SU-DHL-6 (cell line): ENCODE measurements at regions not wholly inside any gene's neighbourhood (a gene's known extent, or its start where the extent isn't known, plus 50 kb on each side); places are given as distances from the start of the nearest gene placed in this dataset.

Source experiments
- H2AFZ ChIP-seq: fragments of 200-600 bp; sonication (generic); 2 replicates; pipeline ENCODE4 v1.6.1; 2014; ENCODE audit warnings: low read depth, mild to moderate bottlenecking, moderate library complexity, mixed read lengths, antibody characterized with exemption, low read length; ENCODE audit not compliant: severe bottlenecking
- H3F3A ChIP-seq: fragments of 200-600 bp; shearing (Covaris generic); 2 replicates; pipeline ENCODE4 v1.6.0; 2016; ENCODE audit warnings: antibody characterized with exemption, mild to moderate bottlenecking; ENCODE audit not compliant: insufficient read depth
- H3K27ac ChIP-seq: fragments of 200-600 bp; sonication (generic); 2 replicates; pipeline ENCODE4 v1.5.1; 2016; ENCODE audit warnings: low read depth, mild to moderate bottlenecking, low read length, moderate library complexity, mixed read lengths
- H3K27me3 ChIP-seq: fragments of 200-600 bp; sonication (generic), shearing (Covaris generic); 2 replicates; pipeline ENCODE4 v1.6.0; 2014; ENCODE audit warnings: mild to moderate bottlenecking, low read length
- H3K36me3 ChIP-seq: fragments of 200-600 bp; sonication (generic); 2 replicates; pipeline ENCODE4 v1.6.1; 2014; ENCODE audit warnings: mild to moderate bottlenecking, low read length, mixed read lengths
- H3K4me2 ChIP-seq: fragments of 300-600, 200-600 bp; shearing (Covaris generic), sonication (generic); 2 replicates; pipeline ENCODE4 v1.6.0; 2014; ENCODE audit warnings: low read length, low read depth, mild to moderate bottlenecking; ENCODE audit not compliant: poor library complexity, severe bottlenecking
- H3K4me3 ChIP-seq: fragments of 200-600 bp; sonication (generic); 2 replicates; pipeline ENCODE4 v1.5.1; 2014; ENCODE audit warnings: antibody characterized with exemption, low read length, mild to moderate bottlenecking, mixed read lengths; ENCODE audit not compliant: insufficient read depth, poor library complexity, severe bottlenecking
- H3K79me2 ChIP-seq: fragments of 200-600 bp; sonication (generic); 2 replicates; pipeline ENCODE4 v1.6.1; 2014; ENCODE audit warnings: mild to moderate bottlenecking, low read length, moderate library complexity; ENCODE audit not compliant: insufficient read depth
- H3K9ac ChIP-seq: fragments of 200-600 bp; sonication (generic); 2 replicates; pipeline ENCODE4 v1.7.0; 2014; ENCODE audit warnings: mild to moderate bottlenecking, low read length
- H3K9me2 ChIP-seq: fragments of 200-600 bp; sonication (generic); replicated peaks from 2 replicates; pipeline ENCODE4 v1.6.1; 2014; ENCODE audit warnings: low read length; ENCODE audit not compliant: insufficient read depth
- H3K9me3 ChIP-seq: fragments of 200-600 bp; sonication (generic); 2 replicates; pipeline ENCODE4 v1.6.1; 2014; ENCODE audit warnings: low read length, mixed read lengths; ENCODE audit not compliant: insufficient read depth
- H4K20me1 ChIP-seq: fragments of 200-600 bp; sonication (generic); 2 replicates; pipeline ENCODE4 v1.6.1; 2014; ENCODE audit warnings: low read depth, mild to moderate bottlenecking, antibody characterized with exemption, low read length, moderate library complexity, mixed read lengths
- EZH2phosphoT487 ChIP-seq: fragments of 200-600 bp; sonication (generic), shearing (Covaris generic); conservative IDR thresholded peaks from 2 replicates; pipeline ENCODE4 v1.6.1; 2018; ENCODE audit warnings: mild to moderate bottlenecking, antibody characterized with exemption, low read length, moderate library complexity, mixed read lengths
- TF ChIP-seq, protein P1 (sequence below): fragments of 200-600 bp; sonication (generic); IDR thresholded peaks from one replicate; pipeline ENCODE4 v1.5.1; 2017; ENCODE audit warnings: antibody characterized with exemption, mild to moderate bottlenecking, low read length, moderate library complexity; ENCODE audit not compliant: insufficient read depth, poor library complexity, severe bottlenecking

DNA sequence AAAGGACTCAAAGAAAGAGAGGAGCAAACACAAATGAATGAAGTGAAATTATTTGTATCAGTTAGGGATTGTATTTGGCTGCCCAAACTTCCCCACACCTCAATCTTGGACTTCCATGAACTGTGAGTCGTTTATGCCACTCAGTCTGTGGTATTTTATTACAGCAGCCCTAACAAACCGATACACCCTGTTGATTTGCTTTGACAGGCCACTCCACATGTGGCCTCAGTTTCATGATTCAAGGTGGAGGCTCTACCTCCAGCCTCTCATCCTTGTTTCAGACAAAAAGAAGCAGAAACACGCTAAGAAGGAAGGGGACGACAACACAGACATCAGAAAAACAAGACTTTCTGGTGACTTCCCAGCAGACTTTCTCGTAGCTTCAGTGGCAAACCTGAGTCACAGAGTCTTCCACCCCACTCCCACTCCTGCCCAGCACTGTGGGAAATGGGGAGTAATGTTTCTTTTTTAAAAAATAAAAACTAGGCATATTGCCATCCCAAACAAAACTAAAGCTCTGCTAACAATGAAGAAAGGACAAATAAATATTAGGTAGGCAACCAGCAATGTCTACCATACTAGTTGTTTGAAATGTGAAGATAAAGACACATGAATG is 52.2 kb upstream of the ABCA1 start:
- no peaks in the 10 kb centered on the region for H3F3A ChIP-seq
- no peaks in the 10 kb centered on the region for H3K9me2 ChIP-seq
- no peak overlapping the region for H3K4me2 ChIP-seq
- TF ChIP-seq EZH2phosphoT487 = no peak
- TF ChIP-seq, protein P1, sequence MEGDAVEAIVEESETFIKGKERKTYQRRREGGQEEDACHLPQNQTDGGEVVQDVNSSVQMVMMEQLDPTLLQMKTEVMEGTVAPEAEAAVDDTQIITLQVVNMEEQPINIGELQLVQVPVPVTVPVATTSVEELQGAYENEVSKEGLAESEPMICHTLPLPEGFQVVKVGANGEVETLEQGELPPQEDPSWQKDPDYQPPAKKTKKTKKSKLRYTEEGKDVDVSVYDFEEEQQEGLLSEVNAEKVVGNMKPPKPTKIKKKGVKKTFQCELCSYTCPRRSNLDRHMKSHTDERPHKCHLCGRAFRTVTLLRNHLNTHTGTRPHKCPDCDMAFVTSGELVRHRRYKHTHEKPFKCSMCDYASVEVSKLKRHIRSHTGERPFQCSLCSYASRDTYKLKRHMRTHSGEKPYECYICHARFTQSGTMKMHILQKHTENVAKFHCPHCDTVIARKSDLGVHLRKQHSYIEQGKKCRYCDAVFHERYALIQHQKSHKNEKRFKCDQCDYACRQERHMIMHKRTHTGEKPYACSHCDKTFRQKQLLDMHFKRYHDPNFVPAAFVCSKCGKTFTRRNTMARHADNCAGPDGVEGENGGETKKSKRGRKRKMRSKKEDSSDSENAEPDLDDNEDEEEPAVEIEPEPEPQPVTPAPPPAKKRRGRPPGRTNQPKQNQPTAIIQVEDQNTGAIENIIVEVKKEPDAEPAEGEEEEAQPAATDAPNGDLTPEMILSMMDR = no peak
- no peaks in the 10 kb centered on the region for H3K27me3 ChIP-seq
- no peaks in the 10 kb centered on the region for H4K20me1 ChIP-seq
- no peak overlapping the region for H3K4me3 ChIP-seq
- H3K36me3 ChIP-seq = no peaks in the 10 kb centered on the region
- no peak overlapping the region for H3K9ac ChIP-seq
- H3K27ac ChIP-seq = no peak overlapping the region
- H2AFZ ChIP-seq = no peak overlapping the region
- no peaks in the 10 kb centered on the region for H3K79me2 ChIP-seq
- H3K9me3 ChIP-seq = no peaks in the 10 kb centered on the region

DNA sequence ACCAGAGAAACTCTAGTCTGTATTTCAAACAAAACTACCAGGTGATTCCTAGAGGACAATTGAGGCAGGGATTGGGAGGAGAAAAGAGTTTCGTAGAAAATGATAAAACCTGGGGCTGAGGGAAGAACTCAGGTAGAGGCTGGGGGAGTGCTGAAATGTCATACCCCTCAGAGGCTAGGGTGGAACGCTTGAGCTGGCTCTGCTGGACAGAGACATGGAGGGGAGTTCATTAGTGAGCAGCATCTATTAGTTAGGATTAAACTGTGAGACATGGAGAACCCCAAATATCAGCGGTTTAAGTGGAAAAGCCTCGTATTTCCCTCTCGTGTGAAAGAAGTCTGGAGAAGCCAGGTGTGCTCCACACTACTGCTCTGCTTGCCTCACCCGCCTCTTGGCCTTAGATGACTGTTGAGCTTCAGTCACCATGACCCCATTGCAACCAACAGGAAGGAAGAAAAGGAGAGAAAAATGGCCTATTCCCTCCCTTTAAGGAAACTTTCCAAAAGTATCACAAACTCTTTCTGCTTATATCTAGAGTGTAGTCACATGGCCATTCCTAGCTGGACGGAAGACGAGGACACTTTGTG is 53.7 kb upstream of the ABCA1 start:
- no peaks in the 10 kb centered on the region for H3F3A ChIP-seq
- no peaks in the 10 kb centered on the region for H4K20me1 ChIP-seq
- no peaks in the 10 kb centered on the region for H3K9me2 ChIP-seq
- H3K27ac ChIP-seq = no peak overlapping the region
- H3K4me3 ChIP-seq = no peak overlapping the region
- H3K27me3 ChIP-seq = no peaks in the 10 kb centered on the region
- H3K4me2 ChIP-seq = no peak overlapping the region
- TF ChIP-seq EZH2phosphoT487 = no peak
- TF ChIP-seq, protein P1 = no peak
- no peaks in the 10 kb centered on the region for H3K79me2 ChIP-seq
- H2AFZ ChIP-seq = no peak overlapping the region
- H3K9me3 ChIP-seq = no peaks in the 10 kb centered on the region
- H3K36me3 ChIP-seq = no peaks in the 10 kb centered on the region
- H3K9ac ChIP-seq = no peak overlapping the region

DNA sequence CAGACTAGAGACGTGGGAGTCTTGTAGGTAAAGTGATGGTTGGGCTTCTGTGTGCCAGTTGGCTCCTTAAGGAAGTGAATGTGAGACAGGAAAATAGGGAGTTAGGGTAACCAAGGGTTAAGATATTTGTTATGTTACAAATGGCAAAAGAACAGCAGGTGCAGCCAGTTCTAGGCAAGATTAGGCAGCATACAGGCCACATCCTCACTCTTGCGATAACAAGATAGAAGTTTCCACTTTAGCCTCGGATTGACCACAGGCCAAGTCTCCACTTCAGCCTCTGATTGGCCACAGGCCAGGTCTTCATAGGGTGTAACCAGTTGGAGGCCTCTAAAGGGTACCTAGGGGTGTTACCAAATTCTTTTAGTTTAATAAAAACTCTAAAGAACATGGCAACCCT is 54.6 kb upstream of the ABCA1 start:
- Histone ChIP-seq H3K9me2 (no peaks in the 10 kb centered on the region), H3K9me3 (no peaks in the 10 kb centered on the region), H3K79me2 (no peaks in the 10 kb centered on the region), H3K27ac (no peak overlapping the region), H3F3A (no peaks in the 10 kb centered on the region), H2AFZ (no peak overlapping the region), H3K4me3 (no peak overlapping the region), H3K9ac (no peak overlapping the region), H3K27me3 (no peaks in the 10 kb centered on the region), H4K20me1 (no peaks in the 10 kb centered on the region), H3K36me3 (no peaks in the 10 kb centered on the region), H3K4me2 (no peak overlapping the region)
- no peak for TF ChIP-seq EZH2phosphoT487
- TF ChIP-seq, protein P1 = no peak
